Erythroblast (primary cell): ENCODE measurements at regions not wholly inside any gene's neighbourhood (a gene's known extent, or its start where the extent isn't known, plus 50 kb on each side); places are given as distances from the start of the nearest gene placed in this dataset.

ENCODE experiments used
- GATA1 ChIP-seq: IDR thresholded peaks from 2 replicates; pipeline ENCODE4 v1.6.1; 2011; ENCODE audit warnings: low read depth, mild to moderate bottlenecking, control low read depth, low read length, moderate library complexity
- POLR2A ChIP-seq: IDR thresholded peaks from 2 replicates; pipeline ENCODE4 v1.6.1; 2011; ENCODE audit warnings: mild to moderate bottlenecking, low read length

GRCh38 chr17:33403194-33403593, 110.1 kb upstream of the ASIC2 start:
- TF ChIP-seq POLR2A, result no peak
- no peak for TF ChIP-seq GATA1
